Heart left ventricle (tissue), 13 donors: ENCODE measurements at regions not wholly inside any gene's neighbourhood (a gene's known extent, or its start where the extent isn't known, plus 50 kb on each side); places are given as distances from the start of the nearest gene placed in this dataset.

Experiments used
- CTCF ChIP-seq, 12 donors: fragments of 200-600 bp; sonication (generic) in 4 of 12; IDR thresholded peaks; one replicate each; pipeline versions ENCODE4 v1.5.0 to v1.8.0; 2018 to 2022; ENCODE audit warnings: antibody characterized with exemption in 12 of 12, mild to moderate bottlenecking in 5 of 12
- POLR2A ChIP-seq, 2 donors: fragments of 450-650 bp; IDR thresholded peaks; one replicate each; pipeline ENCODE4 v1.6.1; 2017; ENCODE audit warnings: antibody characterized with exemption in 2 of 2, mild to moderate bottlenecking in 2 of 2, moderate library complexity in 2 of 2
- donor health status: ischemic (EF 13 %, LVEDD 7.1; RV severe dilation, severe dysfunction).
- donor health status: DM: no; HTN: yes; CAD: no.
- donor health status: DM: no; HTN: no; CAD: no.
- donor health status: ischemic (EF 25% LVEDD 6.9; RV normal size, moderate dysfunction).
- donor health status: ischemic (EF 25% LVEDD 5.7; RV mildly dilated, moderate dysfunction).
- donor health status: ischemic (EF 35%, LVEDD 5.7; RV mildly dilated, moderate dysfunction).
- donor health status: nonischemic (EF 11% LVEDD 7.7; RV severe dilation, severe dysfunction).
- donor health status: DM: yes; HTN: yes; CAD: no.
- donor health status: PGD.
- donor health status: ischemic (EF 29% LVEDD 5.4; RV normal size, mild dysfunction).
- donor health status: nonischemic (EF 23%, LVEDD 6.1; RV moderate dilation, normal function).

DNA sequence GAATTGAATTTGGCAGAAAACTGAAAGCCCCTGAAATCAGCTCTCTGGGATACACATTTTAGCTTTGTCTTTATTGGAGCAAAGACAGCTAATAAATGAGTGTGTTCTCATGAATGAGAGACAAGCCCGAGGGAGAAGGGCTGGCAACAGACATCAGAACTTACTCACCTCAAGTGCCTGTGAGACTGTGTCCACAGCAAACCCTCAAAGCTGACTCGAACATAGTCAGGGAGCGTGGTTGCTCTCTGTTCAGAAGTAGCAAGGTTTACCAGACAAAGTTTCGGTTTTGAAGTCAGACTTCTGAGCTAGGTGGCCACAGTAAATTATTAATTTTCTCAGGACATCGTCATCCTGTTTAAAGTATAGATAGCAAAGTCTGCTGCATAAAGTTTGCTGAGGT lies 207.9 kb downstream of the CMPK2 start:
- TF ChIP-seq CTCF (IDR thresholded peaks at IDR 0.05) (no peak), POLR2A (IDR thresholded peaks at IDR 0.05) (no peak)
